CD4-positive, CD25-positive, alpha-beta regulatory T cell (primary cell): ENCODE measurements at regions not wholly inside any gene's neighbourhood (a gene's known extent, or its start where the extent isn't known, plus 50 kb on each side); places are given as distances from the start of the nearest gene placed in this dataset.

Experiments
- ATAC-seq, 2 donors: fragments of 150-1000 bp; cut with Tn5 transposase; one replicate each; pipeline ENCODE4 v1.10.0; 2021; ENCODE audit warnings: low read depth in 2 of 2, moderate number of reproducible peaks in 2 of 2, moderate library complexity in 1 of 2
- DNase-seq, 3 donors: peaks; one replicate each; pipeline versions ENCODE4 v3.0.0 to v3.0.0-alpha.2; 2012 to 2022; ENCODE audit warnings: mixed read lengths in 1 of 3
- H3K27ac ChIP-seq: one replicate; pipeline ENCODE4 v1.7.0; 2013; ENCODE audit warnings: mild to moderate bottlenecking, low read length; ENCODE audit not compliant: insufficient read depth, poor library complexity, severe bottlenecking
- H3K27me3 ChIP-seq: one replicate; pipeline ENCODE4 v1.7.0; 2013; ENCODE audit warnings: low read length; ENCODE audit not compliant: control insufficient read depth, insufficient read depth
- H3K36me3 ChIP-seq: one replicate; pipeline ENCODE4 v1.7.0; 2013; ENCODE audit warnings: mild to moderate bottlenecking, low read length, moderate library complexity; ENCODE audit not compliant: control insufficient read depth, insufficient read depth
- H3K4me1 ChIP-seq: 2 replicates; pipeline ENCODE4 v1.7.0; 2013; ENCODE audit warnings: mild to moderate bottlenecking, low read length; ENCODE audit not compliant: insufficient read depth, control insufficient read depth, poor library complexity, severe bottlenecking
- H3K4me3 ChIP-seq: one replicate; pipeline ENCODE4 v1.7.0; 2013; ENCODE audit warnings: low read depth, mild to moderate bottlenecking, low read length, moderate library complexity
- H3K9me3 ChIP-seq, 2 experiments: 1 replicate in 1 of 2; 2 replicates in 1 of 2; pipeline ENCODE4 v1.7.0; 2013; ENCODE audit warnings: low read length in 2 of 2, mild to moderate bottlenecking in 1 of 2, moderate library complexity in 1 of 2; ENCODE audit not compliant: control insufficient read depth in 2 of 2
- H3K27ac Mint-ChIP-seq, 3 donors: one replicate each; pipeline ENCODE4 v1.8.0; 2020 to 2022; ENCODE audit warnings: mild to moderate bottlenecking in 3 of 3, mixed read lengths in 3 of 3, moderate library complexity in 2 of 3
- H3K27me3 Mint-ChIP-seq: one replicate; pipeline ENCODE4 v1.8.0; 2022; ENCODE audit warnings: mild to moderate bottlenecking, mixed read lengths
- H3K36me3 Mint-ChIP-seq: one replicate; pipeline ENCODE4 v1.8.0; 2020; ENCODE audit warnings: mixed read lengths
- H3K4me1 Mint-ChIP-seq, 4 donors: one replicate each; pipeline ENCODE4 v1.8.0; 2020 to 2022; ENCODE audit warnings: mixed read lengths in 4 of 4, mild to moderate bottlenecking in 1 of 4
- H3K4me3 Mint-ChIP-seq, 4 donors: one replicate each; pipeline ENCODE4 v1.8.0; 2020 to 2022; ENCODE audit warnings: mild to moderate bottlenecking in 4 of 4, mixed read lengths in 4 of 4, moderate library complexity in 3 of 4
- H3K9me3 Mint-ChIP-seq, 7 donors: one replicate each; pipeline ENCODE4 v1.8.0; 2020 to 2022; ENCODE audit warnings: mixed read lengths in 7 of 7, mild to moderate bottlenecking in 3 of 7, moderate library complexity in 2 of 7

GRCh38 chr12:32024884-32025592 lies 65.8 kb downstream of the RESF1 start:
- H3K36me3 Mint-ChIP-seq: peaks cover 16% of the 10 kb centered on the region
- Histone ChIP-seq H3K4me3 (no peak overlapping the region), H3K27ac (no peak overlapping the region), H3K36me3 (no peaks in the 10 kb centered on the region), H3K9me3 (no peaks in the 10 kb centered on the region), H3K27me3 (no peaks in the 10 kb centered on the region), H3K4me1 (peaks cover 18% of the 10 kb centered on the region)
- peak overlapping the region; percentile 65 to 70 (median 69) for H3K27ac Mint-ChIP-seq
- DNase-seq: no peak
- no peaks in the 10 kb centered on the region for H3K27me3 Mint-ChIP-seq
- ATAC-seq: no peak
- H3K4me3 Mint-ChIP-seq: peak overlapping the region in 1 of 4 donors; percentile 57
- H3K9me3 Mint-ChIP-seq: peaks cover 0 to 6% (median 0%) of the 10 kb centered on the region in 7 donors
- H3K4me1 Mint-ChIP-seq: peaks cover 20 to 46% (median 28%) of the 10 kb centered on the region in 4 donors

DNA sequence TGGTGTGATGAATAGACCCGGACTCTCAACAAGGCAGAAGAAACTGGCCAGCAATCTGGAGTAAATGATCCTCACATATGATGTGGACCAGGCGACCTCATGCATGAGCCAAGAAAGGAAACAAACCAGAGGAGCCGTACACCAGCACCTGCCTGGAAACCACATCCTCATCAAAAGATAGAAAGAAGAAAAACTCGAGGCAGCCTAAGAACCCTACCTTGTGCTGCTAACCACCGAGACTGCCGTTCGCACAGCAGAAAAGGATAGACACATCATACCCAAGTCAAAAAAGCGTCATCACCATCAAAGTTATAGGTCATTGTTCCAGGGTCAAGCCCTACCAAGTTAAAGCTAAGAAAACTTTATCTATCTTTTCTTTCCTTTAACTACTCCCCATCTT lies 66.7 kb downstream of the RESF1 start:
- peak; percentile 98 for ATAC-seq
- H3K4me3 ChIP-seq: peak overlapping the region; percentile 59
- H3K9me3 ChIP-seq: no peaks in the 10 kb centered on the region
- Mint-ChIP-seq H3K4me3 (peak overlapping the region in 3 of 4 donors; percentile 0 to 21 (median 1)), H3K4me1 (peaks cover 15 to 41% (median 24%) of the 10 kb centered on the region in 4 donors), H3K9me3 (peaks cover 0 to 6% (median 0%) of the 10 kb centered on the region in 7 donors), H3K36me3 (peaks cover 16% of the 10 kb centered on the region), H3K27ac (peak overlapping the region; percentile 15 to 99 (median 72)), H3K27me3 (no peaks in the 10 kb centered on the region)
- H3K4me1 ChIP-seq: peaks cover 18% of the 10 kb centered on the region
- DNase-seq: peak; percentile 1 to 89 (median 72)
- no peaks in the 10 kb centered on the region for H3K36me3 ChIP-seq
- H3K27ac ChIP-seq: peak overlapping the region; percentile 16
- no peaks in the 10 kb centered on the region for H3K27me3 ChIP-seq

GRCh38 chr12:32027684-32028365 lies 68.6 kb downstream of the RESF1 start:
- Mint-ChIP-seq H3K4me3 (no peak overlapping the region), H3K36me3 (peaks cover 7% of the 10 kb centered on the region), H3K27ac (no peak overlapping the region), H3K4me1 (peaks cover 11 to 34% (median 26%) of the 10 kb centered on the region in 4 donors), H3K27me3 (no peaks in the 10 kb centered on the region), H3K9me3 (peaks cover 0 to 4% (median 0%) of the 10 kb centered on the region in 7 donors)
- no peak overlapping the region for H3K4me3 ChIP-seq
- H3K9me3 ChIP-seq: no peaks in the 10 kb centered on the region
- no peaks in the 10 kb centered on the region for H3K36me3 ChIP-seq
- H3K4me1 ChIP-seq: peaks cover 18% of the 10 kb centered on the region
- ATAC-seq (no peak), DNase-seq (no peak)
- H3K27ac ChIP-seq: no peak overlapping the region
- H3K27me3 ChIP-seq: no peaks in the 10 kb centered on the region

GRCh38 chr12:32030151-32030550 lies 70.9 kb downstream of the RESF1 start:
- DNase-seq (no peak), ATAC-seq (no peak)
- H3K27ac ChIP-seq: no peak overlapping the region
- Mint-ChIP-seq H3K27me3 (no peaks in the 10 kb centered on the region), H3K4me1 (peaks cover 13 to 26% (median 20%) of the 10 kb centered on the region in 4 donors), H3K4me3 (no peak overlapping the region), H3K27ac (no peak overlapping the region), H3K36me3 (no peaks in the 10 kb centered on the region), H3K9me3 (no peaks in the 10 kb centered on the region)
- H3K9me3 ChIP-seq: no peaks in the 10 kb centered on the region
- no peaks in the 10 kb centered on the region for H3K27me3 ChIP-seq
- H3K4me1 ChIP-seq: peaks cover 18% of the 10 kb centered on the region
- no peaks in the 10 kb centered on the region for H3K36me3 ChIP-seq
- no peak overlapping the region for H3K4me3 ChIP-seq

- ATAC-seq (no peak), DNase-seq (no peak)
- Mint-ChIP-seq H3K9me3 (no peaks in the 10 kb centered on the region), H3K4me1 (peaks cover 13 to 25% (median 17%) of the 10 kb centered on the region in 4 donors), H3K27me3 (no peaks in the 10 kb centered on the region), H3K27ac (no peak overlapping the region), H3K4me3 (no peak overlapping the region), H3K36me3 (no peaks in the 10 kb centered on the region)
- peaks cover 14% of the 10 kb centered on the region for H3K4me1 ChIP-seq
- no peak overlapping the region for H3K27ac ChIP-seq
- H3K4me3 ChIP-seq: no peak overlapping the region
- no peaks in the 10 kb centered on the region for H3K36me3 ChIP-seq
- no peaks in the 10 kb centered on the region for H3K27me3 ChIP-seq
- no peaks in the 10 kb centered on the region for H3K9me3 ChIP-seq
Observed at GRCh38 chr12:32030676-32031075, 71.5 kb downstream of the RESF1 start.

DNA sequence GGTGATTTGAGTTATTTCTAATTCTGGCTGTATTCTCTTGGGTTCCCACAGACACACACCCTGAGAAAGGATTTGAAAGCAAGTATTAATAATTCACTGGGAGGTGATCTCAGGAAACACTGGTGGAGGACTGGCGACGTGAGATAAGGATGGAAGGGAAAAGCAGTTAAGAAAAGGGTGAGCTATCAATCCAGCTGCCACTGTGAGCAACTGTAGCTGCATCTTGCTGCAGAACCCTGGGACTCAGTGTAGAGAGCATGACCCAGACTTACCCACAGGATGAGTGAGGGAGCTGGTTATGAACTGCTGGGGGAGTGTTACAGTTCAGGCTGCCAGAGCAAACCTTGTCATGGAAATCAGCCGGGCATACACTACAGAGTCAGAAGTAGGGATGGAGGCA lies 71.9 kb downstream of the RESF1 start:
- ATAC-seq (no peak), DNase-seq (no peak)
- H3K4me1 Mint-ChIP-seq: peaks cover 9 to 21% (median 12%) of the 10 kb centered on the region in 4 donors
- H3K9me3 ChIP-seq: no peaks in the 10 kb centered on the region
- H3K9me3 Mint-ChIP-seq: no peaks in the 10 kb centered on the region
- no peak overlapping the region for H3K4me3 Mint-ChIP-seq
- no peaks in the 10 kb centered on the region for H3K36me3 Mint-ChIP-seq
- peaks cover 9% of the 10 kb centered on the region for H3K4me1 ChIP-seq
- H3K4me3 ChIP-seq: no peak overlapping the region
- no peak overlapping the region for H3K27ac ChIP-seq
- no peak overlapping the region for H3K27ac Mint-ChIP-seq
- no peaks in the 10 kb centered on the region for H3K27me3 ChIP-seq
- H3K27me3 Mint-ChIP-seq: no peaks in the 10 kb centered on the region
- H3K36me3 ChIP-seq: no peaks in the 10 kb centered on the region

DNA sequence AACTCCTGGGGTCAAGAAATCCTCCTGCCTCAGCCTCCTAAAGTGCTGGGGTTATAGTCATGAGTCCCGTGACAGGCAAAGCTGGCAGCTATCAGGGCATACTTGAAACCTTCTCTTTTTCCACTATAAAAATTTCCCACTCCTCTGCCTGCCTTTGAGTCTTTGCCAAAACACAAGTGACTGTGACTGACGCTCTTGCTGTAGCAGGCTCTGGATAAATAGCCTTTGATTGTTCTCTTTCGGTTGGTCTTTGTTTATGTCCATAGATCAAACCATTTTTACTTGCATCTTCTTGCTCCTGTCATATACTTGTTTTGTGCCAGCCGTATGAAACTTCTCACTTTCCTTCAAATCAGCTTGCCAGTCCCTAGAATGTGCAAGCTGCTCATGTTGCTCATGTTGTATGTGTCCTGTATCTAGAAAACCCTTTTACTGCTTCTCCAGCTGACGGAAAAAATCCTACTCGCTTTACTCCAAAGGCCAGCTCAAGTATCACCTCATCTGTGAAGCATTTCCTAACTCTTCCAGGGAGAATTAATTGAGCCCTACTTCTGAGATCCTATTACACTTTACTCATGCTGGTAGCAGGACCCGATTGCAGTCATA lies 73.1 kb downstream of the RESF1 start:
- no peak overlapping the region for H3K27ac ChIP-seq
- DNase-seq (no peak), ATAC-seq (no peak)
- peak overlapping the region in 1 of 3 donors; percentile 14 for H3K27ac Mint-ChIP-seq
- peaks cover 5% of the 10 kb centered on the region for H3K36me3 Mint-ChIP-seq
- H3K4me3 ChIP-seq: no peak overlapping the region
- no peak overlapping the region for H3K4me3 Mint-ChIP-seq
- H3K9me3 Mint-ChIP-seq: no peaks in the 10 kb centered on the region
- no peaks in the 10 kb centered on the region for H3K36me3 ChIP-seq
- H3K4me1 Mint-ChIP-seq: peaks cover 0 to 15% (median 8%) of the 10 kb centered on the region in 4 donors
- H3K4me1 ChIP-seq: no peaks in the 10 kb centered on the region
- no peaks in the 10 kb centered on the region for H3K27me3 Mint-ChIP-seq
- H3K9me3 ChIP-seq: no peaks in the 10 kb centered on the region
- no peaks in the 10 kb centered on the region for H3K27me3 ChIP-seq
